ENCODE measurements at regions not wholly inside any gene's neighbourhood (a gene's known extent, or its start where the extent isn't known, plus 50 kb on each side); places are given as distances from the start of the nearest gene placed in this dataset.

DNA sequence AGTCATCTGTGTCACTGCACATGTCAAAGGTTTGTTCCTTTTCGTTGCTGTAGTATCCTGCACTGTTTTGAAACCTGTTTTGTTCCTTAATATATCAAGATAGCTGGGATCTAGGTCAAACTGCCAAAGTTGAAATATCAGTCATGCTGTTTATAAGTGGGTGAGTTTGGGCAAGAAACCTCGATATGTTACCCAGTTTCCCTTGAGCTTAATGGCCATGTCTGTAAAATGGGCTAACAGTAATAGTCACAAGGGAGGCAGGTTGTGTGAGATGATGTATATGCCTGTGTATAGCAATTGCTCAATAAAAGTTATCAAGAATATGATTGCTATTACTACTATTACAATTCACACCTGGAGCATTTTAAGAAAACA lies 57.1 kb downstream of the BHLHE40 start:
- Histone ChIP-seq H3K23ac (ENCODE audit: low read depth, low read length) (no peak overlapping the region), H3K4me3 (ENCODE audit: insufficient read depth, low read depth, low read length) (no peak overlapping the region), H3K9ac (ENCODE audit: low read depth, low read length) (no peak overlapping the region), H3K36me3 (ENCODE audit: control insufficient read depth, insufficient read depth, low read length) (no peaks in the 10 kb centered on the region), H4K20me1 (ENCODE audit: insufficient read depth, low read length) (no peaks in the 10 kb centered on the region), H3K9me1 (ENCODE audit: insufficient read depth, low read length) (no peaks in the 10 kb centered on the region), H2AFZ (replicated peaks; ENCODE audit: low read length, poor library complexity) (no peak overlapping the region), H2BK5ac (ENCODE audit: low read depth, low read length, poor library complexity, severe bottlenecking) (no peak overlapping the region), H3K4me1 (ENCODE audit: control insufficient read depth, insufficient read depth, low read length) (no peaks in the 10 kb centered on the region), H4K5ac (ENCODE audit: low read depth, low read length) (no peak overlapping the region), H2BK20ac (ENCODE audit: low read depth, low read length) (no peak overlapping the region), H3K56ac (ENCODE audit: extremely low read depth, insufficient read depth, low read length) (no peak overlapping the region), H2BK15ac (ENCODE audit: low read depth, low read length) (no peak overlapping the region), H3K9me3 (ENCODE audit: control insufficient read depth, insufficient read depth, low read length) (no peaks in the 10 kb centered on the region), H3K18ac (ENCODE audit: low read depth, low read length) (no peak overlapping the region), H2AK9ac (replicated peaks; ENCODE audit: low read depth, low read length, poor library complexity) (no peak overlapping the region), H4K91ac (ENCODE audit: insufficient read depth, low read depth, low read length) (no peak overlapping the region), H3K27me3 (ENCODE audit: control insufficient read depth, insufficient read depth, low read length) (peaks cover 2% of the 10 kb centered on the region; the same call in 1 of the 2 replicates), H3K4ac (ENCODE audit: low read depth, low read length) (no peak overlapping the region), H3K79me1 (ENCODE audit: low read depth in 1 of 2, low read length in 2 of 2) (no peaks in the 10 kb centered on the region), H2AK5ac (ENCODE audit: low read depth, low read length) (no peak overlapping the region), H3K4me2 (ENCODE audit: low read depth, low read length) (no peak overlapping the region), H3K27ac (ENCODE audit: insufficient read depth, low read length) (no peak overlapping the region), H3K14ac (replicated peaks; ENCODE audit: low read depth, low read length) (no peak overlapping the region), H2BK120ac (ENCODE audit: low read depth, low read length) (no peak overlapping the region), H4K8ac (ENCODE audit: low read depth in 2 of 2, low read length in 2 of 2) (no peak overlapping the region)
- TF ChIP-seq RAD21 (IDR thresholded peaks at IDR 0.05; ENCODE audit: low read length) (no peak), CHD1 (IDR thresholded peaks at IDR 0.05; ENCODE audit: low read depth, low read length) (no peak), RFX5 (IDR thresholded peaks at IDR 0.05; ENCODE audit: low read depth, low read length) (no peak), RCOR1 (IDR thresholded peaks at IDR 0.05; ENCODE audit: insufficient replicate concordance, low read length) (no peak), BHLHE40 (IDR thresholded peaks at IDR 0.05; ENCODE audit: low read depth, low read length) (no peak), MAZ (IDR thresholded peaks at IDR 0.05; ENCODE audit: borderline replicate concordance, low read depth, low read length) (no peak), MAFK (IDR thresholded peaks at IDR 0.05; ENCODE audit: low read depth, low read length) (no peak), FOS (IDR thresholded peaks at IDR 0.05; ENCODE audit: low read depth, low read length) (no peak), POLR2A (IDR thresholded peaks at IDR 0.05; ENCODE audit: low read depth, low read length) (no peak), SMC3 (IDR thresholded peaks at IDR 0.05; ENCODE audit: low read depth, low read length) (no peak), CEBPB (IDR thresholded peaks at IDR 0.05; ENCODE audit: low read depth, low read length) (no peak), MXI1 (IDR thresholded peaks at IDR 0.05; ENCODE audit: borderline replicate concordance, low read depth, low read length) (no peak)
- TF ChIP-seq, protein P1, sequence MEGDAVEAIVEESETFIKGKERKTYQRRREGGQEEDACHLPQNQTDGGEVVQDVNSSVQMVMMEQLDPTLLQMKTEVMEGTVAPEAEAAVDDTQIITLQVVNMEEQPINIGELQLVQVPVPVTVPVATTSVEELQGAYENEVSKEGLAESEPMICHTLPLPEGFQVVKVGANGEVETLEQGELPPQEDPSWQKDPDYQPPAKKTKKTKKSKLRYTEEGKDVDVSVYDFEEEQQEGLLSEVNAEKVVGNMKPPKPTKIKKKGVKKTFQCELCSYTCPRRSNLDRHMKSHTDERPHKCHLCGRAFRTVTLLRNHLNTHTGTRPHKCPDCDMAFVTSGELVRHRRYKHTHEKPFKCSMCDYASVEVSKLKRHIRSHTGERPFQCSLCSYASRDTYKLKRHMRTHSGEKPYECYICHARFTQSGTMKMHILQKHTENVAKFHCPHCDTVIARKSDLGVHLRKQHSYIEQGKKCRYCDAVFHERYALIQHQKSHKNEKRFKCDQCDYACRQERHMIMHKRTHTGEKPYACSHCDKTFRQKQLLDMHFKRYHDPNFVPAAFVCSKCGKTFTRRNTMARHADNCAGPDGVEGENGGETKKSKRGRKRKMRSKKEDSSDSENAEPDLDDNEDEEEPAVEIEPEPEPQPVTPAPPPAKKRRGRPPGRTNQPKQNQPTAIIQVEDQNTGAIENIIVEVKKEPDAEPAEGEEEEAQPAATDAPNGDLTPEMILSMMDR (conservative IDR thresholded peaks at IDR 0.05; ENCODE audit: low read depth, low read length) = no peak
- TF ChIP-seq, protein P2, sequence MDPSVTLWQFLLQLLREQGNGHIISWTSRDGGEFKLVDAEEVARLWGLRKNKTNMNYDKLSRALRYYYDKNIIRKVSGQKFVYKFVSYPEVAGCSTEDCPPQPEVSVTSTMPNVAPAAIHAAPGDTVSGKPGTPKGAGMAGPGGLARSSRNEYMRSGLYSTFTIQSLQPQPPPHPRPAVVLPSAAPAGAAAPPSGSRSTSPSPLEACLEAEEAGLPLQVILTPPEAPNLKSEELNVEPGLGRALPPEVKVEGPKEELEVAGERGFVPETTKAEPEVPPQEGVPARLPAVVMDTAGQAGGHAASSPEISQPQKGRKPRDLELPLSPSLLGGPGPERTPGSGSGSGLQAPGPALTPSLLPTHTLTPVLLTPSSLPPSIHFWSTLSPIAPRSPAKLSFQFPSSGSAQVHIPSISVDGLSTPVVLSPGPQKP (IDR thresholded peaks at IDR 0.05; ENCODE audit: borderline replicate concordance, low read depth, low read length) = no peak
- BruUV-seq (replicated peaks) = no TSS peak
- no CpG with 5 or more reads among the region's 2 CpGs for WGBS, 2 experiments (ENCODE audit: extremely low coverage in 2 of 2, insufficient read length in 1 of 2)
- POLR2A ChIA-PET (ENCODE audit: unreplicated experiment) = no interaction called here
- intact Hi-C loops (cut with micrococcal nuclease) = no loop called here
- ATAC-seq (ENCODE audit: low read depth) = no peak
- CTCF ChIA-PET = no interaction called here
- in situ Hi-C loops (cut with MboI; ENCODE audit: low sequenced_read_pairs) = no loop called here
- DNase-seq = no peak
- dilution Hi-C loops (cut with HindIII; ENCODE audit: low sequenced_read_pairs, unreplicated experiment) = no loop called here
